ENCODE measurements at regions not wholly inside any gene's neighbourhood (a gene's known extent, or its start where the extent isn't known, plus 50 kb on each side); places are given as distances from the start of the nearest gene placed in this dataset.

GRCh38 chr9:115637661-115638060 lies 515.9 kb upstream of the PAPPA start:
- H3K9me3 ChIP-seq (ENCODE audit: control insufficient read depth, low read depth, low read length), result no peaks in the 10 kb centered on the region
- no peaks in the 10 kb centered on the region for H4K20me1 ChIP-seq (ENCODE audit: control insufficient read depth, extremely low read depth, insufficient read depth, low read length)
- H3K4me1 ChIP-seq (ENCODE audit: control insufficient read depth, extremely low read depth, insufficient read depth, low read length), result peaks cover 32% of the 10 kb centered on the region
- no peak overlapping the region for H3K4me2 ChIP-seq (ENCODE audit: control insufficient read depth, extremely low read depth, insufficient read depth, low read depth, low read length)
- FAIRE-seq (no peak), DNase-seq (ENCODE audit: low read depth, low spot score) (no peak)
- no peaks in the 10 kb centered on the region for H3K36me3 ChIP-seq (ENCODE audit: control insufficient read depth in 2 of 2, extremely low read depth in 1 of 2, insufficient read depth in 2 of 2, low read length in 2 of 2)
- no peak overlapping the region for H3K27ac ChIP-seq (ENCODE audit: control insufficient read depth, insufficient read depth, low read length)
- no peaks in the 10 kb centered on the region for H3K27me3 ChIP-seq (ENCODE audit: control insufficient read depth, extremely low read depth, insufficient read depth, low read length)
- no peak overlapping the region for H2AFZ ChIP-seq (ENCODE audit: control insufficient read depth, low read length)
- H3K9me1 ChIP-seq (ENCODE audit: control insufficient read depth, extremely low read depth, insufficient read depth, low read length), result no peaks in the 10 kb centered on the region
- TF ChIP-seq CTCF (optimal IDR thresholded peaks at IDR 0.05 in 1 of 3, IDR thresholded peaks at IDR 0.05 in 1 of 3, conservative IDR thresholded peaks at IDR 0.05 in 1 of 3; ENCODE audit: extremely low read depth in 1 of 3, insufficient read depth in 2 of 3, low read length in 3 of 3) (no peak), EZH2 (IDR thresholded peaks at IDR 0.05; ENCODE audit: low read length) (no peak)
- no peak overlapping the region for H3K4me3 ChIP-seq (ENCODE audit: control insufficient read depth in 2 of 3, extremely low read depth in 1 of 3, insufficient read depth in 2 of 3, low read depth in 1 of 3, low read length in 3 of 3)
- dilution Hi-C loops (cut with MboI; ENCODE audit: extremely low pct_ligation_motif_present, low sequenced_read_pairs), result no loop called here
- no peaks in the 10 kb centered on the region for H3K79me2 ChIP-seq (ENCODE audit: control insufficient read depth, insufficient read depth, low read length)
- H3K9ac ChIP-seq (ENCODE audit: control insufficient read depth, extremely low read depth, insufficient read depth, low read length), result no peak overlapping the region

- dilution Hi-C loops (cut with MboI; ENCODE audit: extremely low pct_ligation_motif_present, low sequenced_read_pairs), result no loop called here
- peaks cover 35% of the 10 kb centered on the region for H3K4me1 ChIP-seq (ENCODE audit: control insufficient read depth, extremely low read depth, insufficient read depth, low read length)
- no peak for TF ChIP-seq CTCF (optimal IDR thresholded peaks at IDR 0.05 in 1 of 3, IDR thresholded peaks at IDR 0.05 in 1 of 3, conservative IDR thresholded peaks at IDR 0.05 in 1 of 3; ENCODE audit: extremely low read depth in 1 of 3, insufficient read depth in 2 of 3, low read length in 3 of 3)
- no peak for TF ChIP-seq EZH2 (IDR thresholded peaks at IDR 0.05; ENCODE audit: low read length)
- no peaks in the 10 kb centered on the region for H3K79me2 ChIP-seq (ENCODE audit: control insufficient read depth, insufficient read depth, low read length)
- H3K9me3 ChIP-seq (ENCODE audit: control insufficient read depth, low read depth, low read length), result no peaks in the 10 kb centered on the region
- H3K36me3 ChIP-seq (ENCODE audit: control insufficient read depth in 2 of 2, extremely low read depth in 1 of 2, insufficient read depth in 2 of 2, low read length in 2 of 2), result no peaks in the 10 kb centered on the region
- no peaks in the 10 kb centered on the region for H4K20me1 ChIP-seq (ENCODE audit: control insufficient read depth, extremely low read depth, insufficient read depth, low read length)
- H3K9ac ChIP-seq (ENCODE audit: control insufficient read depth, extremely low read depth, insufficient read depth, low read length), result peak overlapping the region; percentile 11
- H3K9me1 ChIP-seq (ENCODE audit: control insufficient read depth, extremely low read depth, insufficient read depth, low read length), result no peaks in the 10 kb centered on the region
- peak overlapping the region; percentile 71 for H3K27ac ChIP-seq (ENCODE audit: control insufficient read depth, insufficient read depth, low read length)
- H3K4me2 ChIP-seq (ENCODE audit: control insufficient read depth, extremely low read depth, insufficient read depth, low read depth, low read length), result peak overlapping the region; percentile 53
- peak; percentile 54 for DNase-seq (ENCODE audit: low read depth, low spot score)
- H3K27me3 ChIP-seq (ENCODE audit: control insufficient read depth, extremely low read depth, insufficient read depth, low read length), result no peaks in the 10 kb centered on the region
- H2AFZ ChIP-seq (ENCODE audit: control insufficient read depth, low read length), result no peak overlapping the region
- peak; percentile 83 for FAIRE-seq
- no peak overlapping the region for H3K4me3 ChIP-seq (ENCODE audit: control insufficient read depth in 2 of 3, extremely low read depth in 1 of 3, insufficient read depth in 2 of 3, low read depth in 1 of 3, low read length in 3 of 3)
Measured at GRCh38 chr9:115640887-115641286, 512.7 kb upstream of the PAPPA start.
